ENCODE measurements at regions not wholly inside any gene's neighbourhood (a gene's known extent, or its start where the extent isn't known, plus 50 kb on each side); places are given as distances from the start of the nearest gene placed in this dataset.

GRCh38 chr4:30160140-30160539, 560.0 kb upstream of the PCDH7 start (continued):
- TF ChIP-seq RXRA (IDR thresholded peaks at IDR 0.05; ENCODE audit: insufficient read depth, low read depth, low read length) (no peak), EZH2 (IDR thresholded peaks at IDR 0.05; ENCODE audit: low read depth, low read length, severe bottlenecking) (no peak), MAFK (IDR thresholded peaks at IDR 0.05; ENCODE audit: low read depth, low read length) (no peak), PHF8 (conservative IDR thresholded peaks at IDR 0.05; ENCODE audit: low read depth, low read length) (no peak), RBBP5 (IDR thresholded peaks at IDR 0.05; ENCODE audit: borderline replicate concordance, low read depth, low read length) (no peak)
